Chondrocyte (in vitro differentiated cells): ENCODE measurements at regions not wholly inside any gene's neighbourhood (a gene's known extent, or its start where the extent isn't known, plus 50 kb on each side); places are given as distances from the start of the nearest gene placed in this dataset.

ENCODE experiments used
- DNase-seq: peaks from one replicate; pipeline ENCODE4 v3.0.0; 2021; ENCODE audit warnings: mixed read lengths, low spot score
- H3K27ac Mint-ChIP-seq: one replicate; pipeline ENCODE4 v1.8.0; 2021; ENCODE audit warnings: mild to moderate bottlenecking, moderate library complexity, mixed read lengths; ENCODE audit not compliant: unreplicated experiment
- H3K27me3 Mint-ChIP-seq: 2 replicates; pipeline ENCODE4 v1.8.0; 2021; ENCODE audit warnings: low read depth, mixed read lengths
- H3K36me3 Mint-ChIP-seq: 2 replicates; pipeline ENCODE4 v1.8.0; 2021; ENCODE audit warnings: low read depth, mixed read lengths
- H3K4me1 Mint-ChIP-seq: 2 replicates; pipeline ENCODE4 v1.8.0; 2021; ENCODE audit warnings: low read depth, mild to moderate bottlenecking, mixed read lengths
- H3K4me3 Mint-ChIP-seq: one replicate; pipeline ENCODE4 v1.8.0; 2021; ENCODE audit warnings: mild to moderate bottlenecking, moderate library complexity, mixed read lengths; ENCODE audit not compliant: unreplicated experiment
- H3K9me3 Mint-ChIP-seq: 2 replicates; pipeline ENCODE4 v1.8.0; 2021; ENCODE audit warnings: low read depth, mixed read lengths
- CTCF ChIP-seq: fragments of 200-600 bp; sonication (generic); IDR thresholded peaks from 2 replicates; pipeline ENCODE4 v1.5.0; 2021; ENCODE audit warnings: antibody characterized with exemption, mild to moderate bottlenecking, moderate library complexity

GRCh38 chr4:23674694-23675093 is 215.2 kb downstream of the PPARGC1A start:
- Mint-ChIP-seq H3K36me3 (no peaks in the 10 kb centered on the region), H3K27ac (no peak overlapping the region), H3K9me3 (peaks cover 7% of the 10 kb centered on the region), H3K27me3 (peaks cover 3% of the 10 kb centered on the region), H3K4me1 (no peaks in the 10 kb centered on the region), H3K4me3 (no peak overlapping the region)
- no peak for TF ChIP-seq CTCF
- no peak for DNase-seq

GRCh38 chr4:23667659-23668058 is 222.2 kb downstream of the PPARGC1A start:
- Mint-ChIP-seq H3K36me3 (peaks cover 2% of the 10 kb centered on the region), H3K4me3 (no peak overlapping the region), H3K4me1 (no peaks in the 10 kb centered on the region), H3K27me3 (peaks cover 4% of the 10 kb centered on the region), H3K27ac (no peak overlapping the region), H3K9me3 (peaks cover 3% of the 10 kb centered on the region)
- DNase-seq = no peak
- no peak for TF ChIP-seq CTCF

GRCh38 chr4:23660865-23661264 is 229.0 kb downstream of the PPARGC1A start:
- Mint-ChIP-seq H3K27ac (no peak overlapping the region), H3K36me3 (peaks cover 2% of the 10 kb centered on the region), H3K9me3 (peaks cover 6% of the 10 kb centered on the region), H3K27me3 (peaks cover 6% of the 10 kb centered on the region), H3K4me1 (no peaks in the 10 kb centered on the region), H3K4me3 (no peak overlapping the region)
- TF ChIP-seq CTCF = no peak
- DNase-seq = no peak

GRCh38 chr4:23654791-23655190 is 235.1 kb downstream of the PPARGC1A start:
- no peaks in the 10 kb centered on the region for H3K4me1 Mint-ChIP-seq
- DNase-seq = no peak
- TF ChIP-seq CTCF = no peak
- H3K36me3 Mint-ChIP-seq = peaks cover 2% of the 10 kb centered on the region
- peaks cover 5% of the 10 kb centered on the region for H3K27me3 Mint-ChIP-seq
- H3K4me3 Mint-ChIP-seq = no peak overlapping the region
- H3K9me3 Mint-ChIP-seq = peaks cover 7% of the 10 kb centered on the region
- H3K27ac Mint-ChIP-seq = no peak overlapping the region

- H3K27ac Mint-ChIP-seq = no peak overlapping the region
- H3K4me1 Mint-ChIP-seq = no peaks in the 10 kb centered on the region
- no peak overlapping the region for H3K4me3 Mint-ChIP-seq
- peaks cover 4% of the 10 kb centered on the region for H3K9me3 Mint-ChIP-seq
- H3K27me3 Mint-ChIP-seq = peaks cover 3% of the 10 kb centered on the region
- H3K36me3 Mint-ChIP-seq = no peaks in the 10 kb centered on the region
- DNase-seq = no peak
- TF ChIP-seq CTCF = no peak
These were observed 240.8 kb downstream of the PPARGC1A start for GRCh38 chr4:23648854-23649596.
